ENCODE measurements at regions not wholly inside any gene's neighbourhood (a gene's known extent, or its start where the extent isn't known, plus 50 kb on each side); places are given as distances from the start of the nearest gene placed in this dataset.

- FAIRE-seq (no peak), DNase-seq (ENCODE audit: insufficient read length, low spot score) (no peak)
- no peak for TF ChIP-seq CTCF (IDR thresholded peaks at IDR 0.05; ENCODE audit: insufficient read depth, missing control alignments)
These were observed 55.3 kb upstream of the SYN2 start for GRCh38 chr3:11948866-11949265.

GRCh38 chr3:11949351-11949750, 54.8 kb upstream of the SYN2 start:
- no peak for TF ChIP-seq CTCF (IDR thresholded peaks at IDR 0.05; ENCODE audit: insufficient read depth, missing control alignments)
- no peak for FAIRE-seq
- DNase-seq (ENCODE audit: insufficient read length, low spot score) = no peak

GRCh38 chr3:11950576-11950975, 53.6 kb upstream of the SYN2 start:
- no peak for TF ChIP-seq CTCF (IDR thresholded peaks at IDR 0.05; ENCODE audit: insufficient read depth, missing control alignments)
- DNase-seq (ENCODE audit: insufficient read length, low spot score) (no peak), FAIRE-seq (no peak)

GRCh38 chr3:11953350-11953749, 50.8 kb upstream of the SYN2 start:
- no peak for FAIRE-seq
- DNase-seq (ENCODE audit: insufficient read length, low spot score) = no peak
- TF ChIP-seq CTCF (IDR thresholded peaks at IDR 0.05; ENCODE audit: insufficient read depth, missing control alignments) = no peak

- DNase-seq (ENCODE audit: insufficient read length, low spot score) = no peak
- FAIRE-seq = no peak
- TF ChIP-seq CTCF (IDR thresholded peaks at IDR 0.05; ENCODE audit: insufficient read depth, missing control alignments) = no peak
These were observed 50.4 kb upstream of the SYN2 start for GRCh38 chr3:11953778-11954177.

GRCh38 chr3:11954312-11954934, 49.8 kb upstream of the SYN2 start:
- DNase-seq (ENCODE audit: insufficient read length, low spot score) (no peak), FAIRE-seq (no peak)
- TF ChIP-seq CTCF (IDR thresholded peaks at IDR 0.05; ENCODE audit: insufficient read depth, missing control alignments) = no peak
